SK-N-SH (cell line): ENCODE measurements at regions not wholly inside any gene's neighbourhood (a gene's known extent, or its start where the extent isn't known, plus 50 kb on each side); places are given as distances from the start of the nearest gene placed in this dataset.

Experiments used
- CTCF ChIA-PET: fragments of 300-600, 350-600 bp; formaldehyde crosslinking; extraction: SDS; loops from one replicate; lab custom pipeline; 2021; lab: Yijun Ruan, JAX
- POLR2A ChIA-PET: fragments of 350-600 bp; sonication (Branson Sonifier 250); formaldehyde crosslinking; extraction: SDS; loops from one replicate; lab custom pipeline; 2020; ENCODE audit warnings: antibody characterized with exemption, inconsistent platforms; lab: Yijun Ruan, JAX
- DNase-seq: peaks from one replicate; pipeline ENCODE4 v3.0.0; 2012
- H2AFZ ChIP-seq: fragments of 200-600 bp; sonication (generic); 2 replicates; pipeline ENCODE4 v1.8.1; 2016; ENCODE audit warnings: antibody characterized with exemption, mild to moderate bottlenecking, low read depth
- H3F3A ChIP-seq: fragments of 200-600 bp; sonication (generic); replicated peaks from 2 replicates; pipeline ENCODE3; 2016; ENCODE audit warnings: antibody characterized with exemption, mild to moderate bottlenecking; ENCODE audit not compliant: insufficient read depth
- H3K27ac ChIP-seq, 2 experiments: fragments of 200-500 bp in 1 of 2; fragments of 200-600 bp in 1 of 2; sonication (Bioruptor generic) in 1 of 2; sonication (generic), shearing (Covaris generic) in 1 of 2; 2 replicates each; pipeline versions ENCODE4 v1.5.1 to v1.6.1; 2014 to 2016; ENCODE audit warnings: low read depth in 2 of 2, inconsistent platforms in 1 of 2, low read length in 1 of 2, mild to moderate bottlenecking in 1 of 2, mixed read lengths in 1 of 2
- H3K27me3 ChIP-seq: fragments of 200-600 bp; sonication (generic), shearing (Covaris generic); 2 replicates; pipeline ENCODE4 v1.6.1; 2016; ENCODE audit warnings: mixed run types; ENCODE audit not compliant: insufficient read depth
- H3K36me3 ChIP-seq, 2 experiments: fragments of 200-500 bp in 1 of 2; fragments of 200-600 bp in 1 of 2; sonication (Bioruptor generic) in 1 of 2; sonication (generic) in 1 of 2; replicated peaks in 1 of 2; 2 replicates each; pipeline versions ENCODE3 to v1.5.1; 2014 to 2016; ENCODE audit warnings: low read length in 1 of 2, mild to moderate bottlenecking in 1 of 2; ENCODE audit not compliant: insufficient read depth in 2 of 2, control insufficient read depth in 1 of 2
- H3K4me1 ChIP-seq, 2 experiments: fragments of 200-500 bp in 1 of 2; fragments of 200-600 bp in 1 of 2; sonication (Bioruptor generic) in 1 of 2; sonication (generic), shearing (Covaris generic) in 1 of 2; 2 replicates each; pipeline versions ENCODE4 v1.5.1 to v1.6.1; 2014 to 2016; ENCODE audit warnings: low read depth in 1 of 2, low read length in 1 of 2, mixed run types in 1 of 2; ENCODE audit not compliant: insufficient read depth in 2 of 2, control insufficient read depth in 1 of 2
- H3K4me2 ChIP-seq: fragments of 200-600 bp; sonication (generic), shearing (Covaris generic); 2 replicates; pipeline ENCODE4 v1.6.1; 2017; ENCODE audit warnings: mixed run types
- H3K4me3 ChIP-seq, 2 experiments: fragments of 200-500 bp in 1 of 2; fragments of 200-600 bp in 1 of 2; sonication (Bioruptor generic) in 1 of 2; sonication (generic), shearing (Covaris generic) in 1 of 2; 2 replicates each; pipeline versions ENCODE4 v1.5.1 to v1.8.1; 2014 to 2016; ENCODE audit warnings: low read depth in 2 of 2, inconsistent platforms in 1 of 2, low read length in 1 of 2, mild to moderate bottlenecking in 1 of 2, mixed read lengths in 1 of 2, moderate library complexity in 1 of 2
- H3K79me2 ChIP-seq: fragments of 200-600 bp; sonication (generic); 2 replicates; pipeline ENCODE4 v1.8.1; 2017; ENCODE audit warnings: mild to moderate bottlenecking; ENCODE audit not compliant: insufficient read depth
- H3K9ac ChIP-seq: fragments of 200-600 bp; sonication (generic); 2 replicates; pipeline ENCODE4 v1.6.1; 2017; ENCODE audit warnings: mixed run types
- H3K9me2 ChIP-seq: fragments of 200-600 bp; sonication (generic); 2 replicates; pipeline ENCODE4 v1.6.1; 2017; ENCODE audit warnings: mixed run types
- H3K9me3 ChIP-seq: fragments of 200-600 bp; sonication (generic); 2 replicates; pipeline ENCODE4 v1.6.1; 2017; ENCODE audit warnings: mixed run types, mild to moderate bottlenecking, moderate library complexity
- H4K20me1 ChIP-seq: fragments of 200-600 bp; sonication (generic); 2 replicates; pipeline ENCODE4 v1.6.1; 2017; ENCODE audit warnings: mild to moderate bottlenecking, mixed run types; ENCODE audit not compliant: insufficient read depth
- EZH2phosphoT487 ChIP-seq: fragments of 200-600 bp; sonication (generic); IDR thresholded peaks from 2 replicates; pipeline ENCODE4 v1.6.1; 2017; ENCODE audit warnings: low read depth, mixed run types, mild to moderate bottlenecking, antibody characterized with exemption, moderate library complexity, borderline replicate concordance
- GABPA ChIP-seq: IDR thresholded peaks from 2 replicates; pipeline ENCODE4 v1.4.0; 2012; ENCODE audit warnings: low read depth, mild to moderate bottlenecking
- GATA2 ChIP-seq: sonication (generic); formaldehyde crosslinking; IDR thresholded peaks from 2 replicates; pipeline ENCODE4 v1.5.0; 2020; ENCODE audit warnings: mild to moderate bottlenecking, missing genetic modification reagents
- JUND ChIP-seq: IDR thresholded peaks from 2 replicates; pipeline ENCODE4 v1.4.0; 2012
- MEF2A ChIP-seq: IDR thresholded peaks from 2 replicates; pipeline ENCODE4 v1.4.0; 2012; ENCODE audit warnings: low read depth, borderline replicate concordance
- MXI1 ChIP-seq: IDR thresholded peaks from 2 replicates; pipeline ENCODE4 v1.6.1; 2012; ENCODE audit warnings: mild to moderate bottlenecking, low read depth, low read length, improper control_type of control experiment
- NRF1 ChIP-seq: IDR thresholded peaks from 2 replicates; pipeline ENCODE4 v1.6.1; 2012; ENCODE audit warnings: low read depth, mild to moderate bottlenecking, low read length
- POLR2AphosphoS5 ChIP-seq: IDR thresholded peaks from 2 replicates; pipeline ENCODE4 v1.6.1; 2012; ENCODE audit warnings: low read depth, low read length
- RAD21 ChIP-seq: IDR thresholded peaks from 2 replicates; pipeline ENCODE4 v1.6.1; 2012; ENCODE audit warnings: mild to moderate bottlenecking, low read length
- RCOR1 ChIP-seq: fragments of 150-350 bp; IDR thresholded peaks from 2 replicates; pipeline ENCODE4 v1.6.1; 2017; ENCODE audit warnings: antibody characterized with exemption, low read length
- RFX5 ChIP-seq: IDR thresholded peaks from 2 replicates; pipeline ENCODE4 v1.6.1; 2012; ENCODE audit warnings: mild to moderate bottlenecking, improper control_type of control experiment, low read length
- SMC3 ChIP-seq: IDR thresholded peaks from 2 replicates; pipeline ENCODE4 v1.6.1; 2012; ENCODE audit warnings: low read depth, low read length, improper control_type of control experiment
- YY1 ChIP-seq: IDR thresholded peaks from 2 replicates; pipeline ENCODE4 v1.4.0; 2012; ENCODE audit warnings: low read depth, mild to moderate bottlenecking
- WGBS: methylation state at CpG from one replicate; pipeline ENCODE4 v1.1.6; 2017; ENCODE audit warnings: low lambda C conversion rate; 5-methylcytosine and 5-hydroxymethylcytosine counted together
- TF ChIP-seq, protein P1 (sequence below): fragments of 150-350 bp; IDR thresholded peaks from 2 replicates; pipeline ENCODE4 v1.6.1; 2017; ENCODE audit warnings: antibody characterized with exemption, low read length, low read depth, borderline replicate concordance
- TF ChIP-seq, protein P2 (sequence below): fragments of 200-600 bp; sonication (generic); IDR thresholded peaks from 2 replicates; pipeline ENCODE4 v1.6.1; 2017; ENCODE audit warnings: antibody characterized with exemption, mild to moderate bottlenecking, moderate library complexity
- TF ChIP-seq, protein P3 (sequence below): fragments of 150-350 bp; IDR thresholded peaks from 2 replicates; pipeline ENCODE4 v1.6.1; 2016; ENCODE audit warnings: mild to moderate bottlenecking, low read depth, low read length
- TF ChIP-seq, protein P4 (sequence below): IDR thresholded peaks from 2 replicates; pipeline ENCODE4; 2012
- TF ChIP-seq, protein P5 (sequence below): IDR thresholded peaks from 2 replicates; pipeline ENCODE4 v1.6.1; 2012; ENCODE audit warnings: mild to moderate bottlenecking, low read depth, low read length, moderate library complexity

DNA sequence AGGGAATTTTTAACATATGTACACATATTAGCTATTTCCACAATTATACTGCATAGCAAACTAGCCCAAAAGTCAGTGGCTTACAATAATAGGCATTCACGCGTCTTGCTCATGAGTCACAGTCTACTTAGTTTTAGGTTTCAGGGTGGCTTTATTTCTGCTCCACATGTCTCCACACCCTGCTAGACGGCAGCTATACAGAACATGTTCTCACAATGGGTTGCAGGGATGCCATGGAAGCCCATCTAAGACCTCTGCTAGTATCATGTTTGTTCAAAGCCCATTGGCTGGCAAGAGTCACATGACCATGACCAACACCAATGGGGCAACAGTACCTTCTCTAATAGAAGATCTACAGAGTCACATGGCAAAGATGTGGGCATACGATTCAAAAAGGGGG, 96.3 kb upstream of the NEBL start:
- DNase-seq = no peak
- ChIA-PET CTCF (interaction anchor here (1.0 kb wide), 1 partner anchor 75 kb away, joined by 3 read pairs; no protein-coding TSS in a partner anchor), POLR2A (no interaction called here)
- TF ChIP-seq, protein P1, sequence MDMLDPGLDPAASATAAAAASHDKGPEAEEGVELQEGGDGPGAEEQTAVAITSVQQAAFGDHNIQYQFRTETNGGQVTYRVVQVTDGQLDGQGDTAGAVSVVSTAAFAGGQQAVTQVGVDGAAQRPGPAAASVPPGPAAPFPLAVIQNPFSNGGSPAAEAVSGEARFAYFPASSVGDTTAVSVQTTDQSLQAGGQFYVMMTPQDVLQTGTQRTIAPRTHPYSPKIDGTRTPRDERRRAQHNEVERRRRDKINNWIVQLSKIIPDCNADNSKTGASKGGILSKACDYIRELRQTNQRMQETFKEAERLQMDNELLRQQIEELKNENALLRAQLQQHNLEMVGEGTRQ = no peak
- TF ChIP-seq GABPA (no peak), GATA2 (CRISPR knock-in tag) (no peak), SMC3 (no peak), POLR2AphosphoS5 (no peak), NRF1 (no peak), RFX5 (no peak), RAD21 (no peak), YY1 (no peak), JUND (no peak), EZH2phosphoT487 (no peak), MEF2A (no peak), MXI1 (no peak), RCOR1 (no peak)
- TF ChIP-seq, protein P2, sequence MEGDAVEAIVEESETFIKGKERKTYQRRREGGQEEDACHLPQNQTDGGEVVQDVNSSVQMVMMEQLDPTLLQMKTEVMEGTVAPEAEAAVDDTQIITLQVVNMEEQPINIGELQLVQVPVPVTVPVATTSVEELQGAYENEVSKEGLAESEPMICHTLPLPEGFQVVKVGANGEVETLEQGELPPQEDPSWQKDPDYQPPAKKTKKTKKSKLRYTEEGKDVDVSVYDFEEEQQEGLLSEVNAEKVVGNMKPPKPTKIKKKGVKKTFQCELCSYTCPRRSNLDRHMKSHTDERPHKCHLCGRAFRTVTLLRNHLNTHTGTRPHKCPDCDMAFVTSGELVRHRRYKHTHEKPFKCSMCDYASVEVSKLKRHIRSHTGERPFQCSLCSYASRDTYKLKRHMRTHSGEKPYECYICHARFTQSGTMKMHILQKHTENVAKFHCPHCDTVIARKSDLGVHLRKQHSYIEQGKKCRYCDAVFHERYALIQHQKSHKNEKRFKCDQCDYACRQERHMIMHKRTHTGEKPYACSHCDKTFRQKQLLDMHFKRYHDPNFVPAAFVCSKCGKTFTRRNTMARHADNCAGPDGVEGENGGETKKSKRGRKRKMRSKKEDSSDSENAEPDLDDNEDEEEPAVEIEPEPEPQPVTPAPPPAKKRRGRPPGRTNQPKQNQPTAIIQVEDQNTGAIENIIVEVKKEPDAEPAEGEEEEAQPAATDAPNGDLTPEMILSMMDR = no peak
- TF ChIP-seq, protein P3, sequence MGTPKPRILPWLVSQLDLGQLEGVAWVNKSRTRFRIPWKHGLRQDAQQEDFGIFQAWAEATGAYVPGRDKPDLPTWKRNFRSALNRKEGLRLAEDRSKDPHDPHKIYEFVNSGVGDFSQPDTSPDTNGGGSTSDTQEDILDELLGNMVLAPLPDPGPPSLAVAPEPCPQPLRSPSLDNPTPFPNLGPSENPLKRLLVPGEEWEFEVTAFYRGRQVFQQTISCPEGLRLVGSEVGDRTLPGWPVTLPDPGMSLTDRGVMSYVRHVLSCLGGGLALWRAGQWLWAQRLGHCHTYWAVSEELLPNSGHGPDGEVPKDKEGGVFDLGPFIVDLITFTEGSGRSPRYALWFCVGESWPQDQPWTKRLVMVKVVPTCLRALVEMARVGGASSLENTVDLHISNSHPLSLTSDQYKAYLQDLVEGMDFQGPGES = no peak
- TF ChIP-seq, protein P4, sequence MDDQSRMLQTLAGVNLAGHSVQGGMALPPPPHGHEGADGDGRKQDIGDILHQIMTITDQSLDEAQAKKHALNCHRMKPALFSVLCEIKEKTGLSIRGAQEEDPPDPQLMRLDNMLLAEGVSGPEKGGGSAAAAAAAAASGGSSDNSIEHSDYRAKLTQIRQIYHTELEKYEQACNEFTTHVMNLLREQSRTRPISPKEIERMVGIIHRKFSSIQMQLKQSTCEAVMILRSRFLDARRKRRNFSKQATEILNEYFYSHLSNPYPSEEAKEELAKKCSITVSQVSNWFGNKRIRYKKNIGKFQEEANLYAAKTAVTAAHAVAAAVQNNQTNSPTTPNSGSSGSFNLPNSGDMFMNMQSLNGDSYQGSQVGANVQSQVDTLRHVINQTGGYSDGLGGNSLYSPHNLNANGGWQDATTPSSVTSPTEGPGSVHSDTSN = no peak
- TF ChIP-seq, protein P5, sequence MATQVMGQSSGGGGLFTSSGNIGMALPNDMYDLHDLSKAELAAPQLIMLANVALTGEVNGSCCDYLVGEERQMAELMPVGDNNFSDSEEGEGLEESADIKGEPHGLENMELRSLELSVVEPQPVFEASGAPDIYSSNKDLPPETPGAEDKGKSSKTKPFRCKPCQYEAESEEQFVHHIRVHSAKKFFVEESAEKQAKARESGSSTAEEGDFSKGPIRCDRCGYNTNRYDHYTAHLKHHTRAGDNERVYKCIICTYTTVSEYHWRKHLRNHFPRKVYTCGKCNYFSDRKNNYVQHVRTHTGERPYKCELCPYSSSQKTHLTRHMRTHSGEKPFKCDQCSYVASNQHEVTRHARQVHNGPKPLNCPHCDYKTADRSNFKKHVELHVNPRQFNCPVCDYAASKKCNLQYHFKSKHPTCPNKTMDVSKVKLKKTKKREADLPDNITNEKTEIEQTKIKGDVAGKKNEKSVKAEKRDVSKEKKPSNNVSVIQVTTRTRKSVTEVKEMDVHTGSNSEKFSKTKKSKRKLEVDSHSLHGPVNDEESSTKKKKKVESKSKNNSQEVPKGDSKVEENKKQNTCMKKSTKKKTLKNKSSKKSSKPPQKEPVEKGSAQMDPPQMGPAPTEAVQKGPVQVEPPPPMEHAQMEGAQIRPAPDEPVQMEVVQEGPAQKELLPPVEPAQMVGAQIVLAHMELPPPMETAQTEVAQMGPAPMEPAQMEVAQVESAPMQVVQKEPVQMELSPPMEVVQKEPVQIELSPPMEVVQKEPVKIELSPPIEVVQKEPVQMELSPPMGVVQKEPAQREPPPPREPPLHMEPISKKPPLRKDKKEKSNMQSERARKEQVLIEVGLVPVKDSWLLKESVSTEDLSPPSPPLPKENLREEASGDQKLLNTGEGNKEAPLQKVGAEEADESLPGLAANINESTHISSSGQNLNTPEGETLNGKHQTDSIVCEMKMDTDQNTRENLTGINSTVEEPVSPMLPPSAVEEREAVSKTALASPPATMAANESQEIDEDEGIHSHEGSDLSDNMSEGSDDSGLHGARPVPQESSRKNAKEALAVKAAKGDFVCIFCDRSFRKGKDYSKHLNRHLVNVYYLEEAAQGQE = no peak
- H3K4me2 ChIP-seq = no peak overlapping the region
- no peaks in the 10 kb centered on the region for H3K36me3 ChIP-seq
- no peaks in the 10 kb centered on the region for H3F3A ChIP-seq
- 90% methylated on average over 4 of the region's 4 CpGs for WGBS
- H2AFZ ChIP-seq = no peak overlapping the region
- no peaks in the 10 kb centered on the region for H3K9me2 ChIP-seq
- H3K9me3 ChIP-seq = no peaks in the 10 kb centered on the region
- no peaks in the 10 kb centered on the region for H3K79me2 ChIP-seq
- H3K9ac ChIP-seq = no peak overlapping the region
- H3K27me3 ChIP-seq = no peaks in the 10 kb centered on the region
- H4K20me1 ChIP-seq = no peaks in the 10 kb centered on the region
- peaks cover 0 to 30% of the 10 kb centered on the region in 2 experiments; a peak in 3 of 4 replicates for H3K4me1 ChIP-seq
- H3K27ac ChIP-seq = no peak overlapping the region
- no peak overlapping the region for H3K4me3 ChIP-seq
